ENCODE measurements at regions not wholly inside any gene's neighbourhood (a gene's known extent, or its start where the extent isn't known, plus 50 kb on each side); places are given as distances from the start of the nearest gene placed in this dataset.
A peak's percentile ranks its signal among the peaks of the same experiment; 100 is the strongest.

DNA sequence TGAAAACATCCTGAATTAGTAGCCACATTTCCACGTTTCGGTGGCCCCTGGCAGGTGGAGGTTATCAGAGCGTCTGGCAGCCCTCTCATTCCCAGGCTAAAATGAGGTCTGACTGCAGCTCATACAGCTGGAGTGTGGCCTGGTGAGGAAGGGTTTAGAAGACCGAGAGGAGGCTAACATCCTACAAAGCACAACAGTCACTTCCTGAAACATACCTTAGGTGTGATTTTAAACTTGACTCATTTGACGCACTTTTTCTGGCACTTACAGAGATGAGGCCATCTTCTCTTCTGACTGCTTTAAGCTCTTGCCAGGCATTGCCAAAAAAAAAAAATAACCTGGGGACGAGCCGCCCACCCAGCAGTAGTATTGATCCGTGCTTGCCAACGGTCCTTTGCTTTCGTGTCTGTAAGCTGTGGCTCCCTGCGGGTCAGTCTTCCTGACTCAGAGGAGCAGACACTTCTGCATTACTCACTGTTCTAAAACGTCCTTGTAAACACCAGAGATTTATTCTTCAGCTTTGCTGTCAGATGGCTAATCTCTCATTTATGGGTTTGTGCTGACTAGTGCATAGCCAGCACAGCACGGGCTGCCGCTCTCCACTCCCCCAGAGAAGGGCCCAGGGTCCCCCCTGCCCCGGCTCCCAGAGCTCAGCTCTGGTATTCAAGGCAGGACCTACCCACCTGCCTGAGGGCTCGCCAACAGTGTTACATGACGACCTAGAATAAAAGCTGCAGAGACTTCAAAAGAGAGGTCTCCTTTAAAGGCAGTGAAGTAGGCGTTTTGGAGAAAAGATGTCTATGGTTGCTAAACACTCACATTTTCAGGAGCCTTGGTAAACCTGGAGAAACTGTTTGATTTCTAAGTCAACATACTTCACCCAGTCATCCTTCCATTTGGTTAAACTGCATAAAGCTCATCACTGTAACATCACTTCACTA, 78.5 kb upstream of the FRMD1 start:
- Histone ChIP-seq H3K4me3 (ENCODE audit: low read depth in 1 of 2, low read length in 2 of 2) (no peak overlapping the region), H3K27me3 (ENCODE audit: control insufficient read depth in 1 of 2, insufficient read depth in 2 of 2, low read length in 2 of 2) (no peaks in the 10 kb centered on the region), H3K9me3 (ENCODE audit: control insufficient read depth in 1 of 2, low read length in 2 of 2) (no peaks in the 10 kb centered on the region), H3K36me3 (ENCODE audit: control insufficient read depth in 1 of 2, insufficient read depth in 2 of 2, low read length in 2 of 2) (no peaks in the 10 kb centered on the region), H3K4me1 (ENCODE audit: control insufficient read depth in 1 of 2, insufficient read depth in 2 of 2, low read length in 2 of 2) (peaks cover 11 to 14% of the 10 kb centered on the region in 2 donors), H3K9ac (ENCODE audit: low read depth in 1 of 2, low read length in 2 of 2) (no peak overlapping the region), H3K27ac (ENCODE audit: low read depth, low read length) (no peak overlapping the region)

DNA sequence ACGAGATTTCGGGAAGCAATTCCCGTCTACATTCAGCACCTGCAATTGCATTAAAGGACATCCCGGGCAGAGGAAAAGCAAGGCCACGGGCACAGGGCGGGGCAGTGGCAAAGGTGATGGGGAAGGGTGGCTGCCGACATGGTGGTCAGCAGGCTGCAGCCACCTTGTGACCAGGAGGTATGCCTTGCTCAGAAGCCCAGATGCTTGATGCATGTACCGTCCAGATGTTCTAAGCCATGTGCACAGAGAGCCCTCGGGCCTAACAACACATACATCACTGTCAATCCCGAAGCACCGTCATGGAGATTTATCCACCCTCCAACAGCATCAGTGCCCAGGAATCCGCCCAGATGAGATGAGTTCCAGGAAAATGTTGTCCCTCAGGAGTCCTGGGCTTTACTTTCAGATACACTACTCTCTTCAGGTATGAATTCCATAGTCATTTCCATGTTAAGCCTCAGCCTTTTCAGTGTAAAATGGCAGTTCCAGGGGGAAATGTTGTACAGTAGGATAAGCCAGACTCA, 77.8 kb upstream of the FRMD1 start:
- peaks cover 11 to 14% of the 10 kb centered on the region in 2 donors for H3K4me1 ChIP-seq (ENCODE audit: control insufficient read depth in 1 of 2, insufficient read depth in 2 of 2, low read length in 2 of 2)
- no peak overlapping the region for H3K9ac ChIP-seq (ENCODE audit: low read depth in 1 of 2, low read length in 2 of 2)
- no peak overlapping the region for H3K4me3 ChIP-seq (ENCODE audit: low read depth in 1 of 2, low read length in 2 of 2)
- H3K27ac ChIP-seq (ENCODE audit: low read depth, low read length), result no peak overlapping the region
- no peaks in the 10 kb centered on the region for H3K27me3 ChIP-seq (ENCODE audit: control insufficient read depth in 1 of 2, insufficient read depth in 2 of 2, low read length in 2 of 2)
- H3K36me3 ChIP-seq (ENCODE audit: control insufficient read depth in 1 of 2, insufficient read depth in 2 of 2, low read length in 2 of 2), result no peaks in the 10 kb centered on the region
- H3K9me3 ChIP-seq (ENCODE audit: control insufficient read depth in 1 of 2, low read length in 2 of 2), result no peaks in the 10 kb centered on the region

DNA sequence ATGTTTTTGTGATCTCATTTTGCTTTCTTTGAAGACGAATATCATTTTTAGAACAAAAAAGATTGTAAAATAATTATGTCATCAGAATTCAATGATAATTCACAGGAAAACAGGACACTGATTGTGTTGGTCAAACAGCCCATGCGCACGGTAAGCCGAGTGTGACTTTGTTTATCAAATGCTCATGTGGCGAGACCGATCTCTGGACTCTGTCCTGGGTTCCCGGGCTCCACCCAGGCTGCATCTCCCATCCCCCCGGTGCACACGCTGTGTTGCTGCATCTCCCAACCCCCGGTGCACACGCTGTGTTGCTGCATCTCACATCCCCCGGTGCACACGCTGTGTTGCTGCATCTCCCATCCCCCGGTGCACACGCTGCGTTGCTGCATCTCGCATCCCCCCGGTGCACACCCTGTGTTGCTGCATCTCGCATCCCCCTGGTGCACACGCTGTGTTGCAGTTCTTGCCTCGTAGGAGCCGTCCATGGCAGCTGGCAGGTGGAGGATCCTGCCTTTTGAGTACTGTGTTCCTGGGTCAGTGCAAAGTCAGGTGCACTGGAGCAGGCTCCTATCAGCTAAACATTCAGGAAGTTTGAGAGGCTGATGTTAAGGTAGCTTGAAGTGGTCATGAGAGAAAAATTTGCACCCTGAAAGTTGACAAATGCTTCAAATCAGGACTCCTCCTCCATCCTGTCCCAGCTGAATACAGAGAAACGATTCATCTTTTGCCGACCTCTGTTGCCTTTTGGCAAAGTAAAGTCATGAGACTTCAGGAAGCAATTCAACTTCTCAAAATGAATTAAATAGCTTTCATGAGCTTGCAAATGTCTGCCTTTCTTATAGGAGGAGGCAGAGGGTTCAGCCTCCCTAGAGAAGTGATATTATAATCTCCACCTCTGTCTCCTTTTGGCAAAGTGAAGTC, 77.1 kb upstream of the FRMD1 start:
- no peaks in the 10 kb centered on the region for H3K27me3 ChIP-seq (ENCODE audit: control insufficient read depth in 1 of 2, insufficient read depth in 2 of 2, low read length in 2 of 2)
- no peaks in the 10 kb centered on the region for H3K9me3 ChIP-seq (ENCODE audit: control insufficient read depth in 1 of 2, low read length in 2 of 2)
- peaks cover 11 to 14% of the 10 kb centered on the region in 2 donors for H3K4me1 ChIP-seq (ENCODE audit: control insufficient read depth in 1 of 2, insufficient read depth in 2 of 2, low read length in 2 of 2)
- H3K4me3 ChIP-seq (ENCODE audit: low read depth in 1 of 2, low read length in 2 of 2), result peak overlapping the region in 1 of 2 donors; percentile 21
- H3K36me3 ChIP-seq (ENCODE audit: control insufficient read depth in 1 of 2, insufficient read depth in 2 of 2, low read length in 2 of 2), result no peaks in the 10 kb centered on the region
- no peak overlapping the region for H3K27ac ChIP-seq (ENCODE audit: low read depth, low read length)
- H3K9ac ChIP-seq (ENCODE audit: low read depth in 1 of 2, low read length in 2 of 2), result no peak overlapping the region

DNA sequence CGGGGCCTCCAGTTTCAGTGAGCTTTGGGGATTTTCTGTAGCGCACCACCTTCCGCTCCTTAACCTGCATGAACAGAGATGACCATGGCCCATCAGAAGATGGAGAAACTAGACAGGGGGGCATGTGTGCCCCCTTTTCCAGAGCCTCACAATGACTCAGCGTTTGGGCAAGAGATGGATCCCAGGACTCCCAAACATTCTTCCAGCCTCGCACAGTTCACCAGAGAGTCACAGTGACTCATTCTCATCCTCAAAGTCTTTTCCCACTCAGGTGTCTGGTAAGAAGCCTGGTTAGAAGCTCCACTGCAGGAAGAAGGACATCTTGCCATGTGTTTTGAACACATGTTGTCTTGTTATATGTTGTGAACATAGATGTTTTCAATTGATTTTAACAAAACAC, 76.2 kb upstream of the FRMD1 start:
- Histone ChIP-seq H3K27me3 (ENCODE audit: control insufficient read depth in 1 of 2, insufficient read depth in 2 of 2, low read length in 2 of 2) (no peaks in the 10 kb centered on the region), H3K36me3 (ENCODE audit: control insufficient read depth in 1 of 2, insufficient read depth in 2 of 2, low read length in 2 of 2) (no peaks in the 10 kb centered on the region), H3K9ac (ENCODE audit: low read depth in 1 of 2, low read length in 2 of 2) (no peak overlapping the region), H3K4me1 (ENCODE audit: control insufficient read depth in 1 of 2, insufficient read depth in 2 of 2, low read length in 2 of 2) (peaks cover 14 to 18% of the 10 kb centered on the region in 2 donors), H3K9me3 (ENCODE audit: control insufficient read depth in 1 of 2, low read length in 2 of 2) (no peaks in the 10 kb centered on the region), H3K4me3 (ENCODE audit: low read depth in 1 of 2, low read length in 2 of 2) (no peak overlapping the region), H3K27ac (ENCODE audit: low read depth, low read length) (no peak overlapping the region)

DNA sequence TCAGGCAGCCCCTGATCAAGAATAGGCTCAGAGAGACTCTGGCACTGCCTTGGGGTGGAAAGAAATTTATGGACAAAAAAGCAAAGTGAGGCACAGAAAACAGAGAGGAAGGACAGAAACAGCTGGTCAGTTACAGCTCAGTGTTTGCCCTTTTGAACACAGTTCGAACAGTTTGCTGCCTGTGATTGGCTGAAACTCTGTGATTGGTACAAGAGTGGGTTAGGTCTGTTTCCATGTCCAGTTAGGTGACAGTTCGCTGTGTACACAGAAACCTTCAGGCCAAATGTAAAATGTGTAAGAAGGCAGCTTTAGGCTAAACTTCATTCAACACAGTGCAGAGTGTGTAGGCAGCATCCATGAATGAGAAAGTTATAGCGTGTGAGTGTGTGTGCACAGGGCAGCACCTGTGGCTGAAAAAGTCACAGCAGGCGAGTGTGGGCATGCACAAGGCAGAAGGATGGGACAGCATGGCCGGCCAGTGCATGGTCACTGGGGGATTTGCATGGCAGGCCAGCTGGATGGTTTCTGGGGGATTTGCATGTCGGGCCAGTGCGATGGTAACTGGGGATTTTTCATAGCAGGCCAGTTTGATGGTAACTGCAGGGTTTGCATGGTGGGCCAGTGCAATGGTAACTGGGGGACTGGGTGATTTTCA, 75.4 kb upstream of the FRMD1 start:
- Histone ChIP-seq H3K4me3 (ENCODE audit: low read depth in 1 of 2, low read length in 2 of 2) (no peak overlapping the region), H3K36me3 (ENCODE audit: control insufficient read depth in 1 of 2, insufficient read depth in 2 of 2, low read length in 2 of 2) (no peaks in the 10 kb centered on the region), H3K27me3 (ENCODE audit: control insufficient read depth in 1 of 2, insufficient read depth in 2 of 2, low read length in 2 of 2) (peaks cover 0 to 2% of the 10 kb centered on the region in 2 donors), H3K27ac (ENCODE audit: low read depth, low read length) (no peak overlapping the region), H3K4me1 (ENCODE audit: control insufficient read depth in 1 of 2, insufficient read depth in 2 of 2, low read length in 2 of 2) (peaks cover 14 to 18% of the 10 kb centered on the region in 2 donors), H3K9me3 (ENCODE audit: control insufficient read depth in 1 of 2, low read length in 2 of 2) (no peaks in the 10 kb centered on the region), H3K9ac (ENCODE audit: low read depth in 1 of 2, low read length in 2 of 2) (no peak overlapping the region)

DNA sequence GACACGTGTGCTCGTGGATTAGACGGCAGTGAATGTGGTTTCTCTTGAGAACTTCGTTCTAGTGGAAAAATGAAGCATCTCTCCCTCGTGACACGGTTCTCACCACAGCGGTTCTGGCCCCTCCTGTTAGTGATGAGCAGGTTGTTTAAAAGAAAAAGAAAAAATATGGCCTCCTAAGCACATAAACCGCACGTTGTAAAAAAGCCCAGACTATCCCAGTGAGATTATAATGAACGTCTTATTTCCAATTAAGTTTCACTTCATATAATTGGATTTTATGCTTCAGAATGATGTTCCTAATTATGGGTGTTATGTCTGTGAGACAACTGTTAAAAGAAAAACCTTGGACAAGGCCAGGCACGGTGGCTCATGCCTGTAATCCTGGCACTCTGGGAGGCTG, 74.5 kb upstream of the FRMD1 start:
- H3K36me3 ChIP-seq (ENCODE audit: control insufficient read depth in 1 of 2, insufficient read depth in 2 of 2, low read length in 2 of 2), result no peaks in the 10 kb centered on the region
- no peak overlapping the region for H3K27ac ChIP-seq (ENCODE audit: low read depth, low read length)
- H3K4me1 ChIP-seq (ENCODE audit: control insufficient read depth in 1 of 2, insufficient read depth in 2 of 2, low read length in 2 of 2), result peaks cover 14 to 18% of the 10 kb centered on the region in 2 donors
- no peak overlapping the region for H3K4me3 ChIP-seq (ENCODE audit: low read depth in 1 of 2, low read length in 2 of 2)
- no peaks in the 10 kb centered on the region for H3K9me3 ChIP-seq (ENCODE audit: control insufficient read depth in 1 of 2, low read length in 2 of 2)
- H3K27me3 ChIP-seq (ENCODE audit: control insufficient read depth in 1 of 2, insufficient read depth in 2 of 2, low read length in 2 of 2), result peaks cover 0 to 2% of the 10 kb centered on the region in 2 donors
- no peak overlapping the region for H3K9ac ChIP-seq (ENCODE audit: low read depth in 1 of 2, low read length in 2 of 2)

DNA sequence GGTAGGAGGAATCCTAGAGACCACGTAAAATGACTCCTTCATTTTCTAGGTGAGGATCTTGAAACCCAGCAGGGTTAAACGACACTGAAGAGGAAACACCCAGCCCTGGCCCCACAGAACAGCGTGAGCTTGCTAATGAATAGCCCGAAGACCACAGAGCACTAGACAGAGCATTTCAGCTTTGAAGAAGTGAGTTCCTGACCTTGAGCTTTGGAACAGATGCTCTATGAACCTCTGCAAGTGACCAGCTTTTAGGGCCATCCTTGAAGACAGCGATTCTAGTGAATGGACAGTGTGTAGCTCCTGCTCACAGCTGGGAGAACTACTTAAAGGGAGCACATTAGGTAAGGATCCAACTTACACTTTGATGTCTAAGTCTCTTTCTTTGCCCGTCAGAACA, 74.0 kb upstream of the FRMD1 start:
- H3K27me3 ChIP-seq (ENCODE audit: control insufficient read depth in 1 of 2, insufficient read depth in 2 of 2, low read length in 2 of 2), result peaks cover 0 to 2% of the 10 kb centered on the region in 2 donors

DNA sequence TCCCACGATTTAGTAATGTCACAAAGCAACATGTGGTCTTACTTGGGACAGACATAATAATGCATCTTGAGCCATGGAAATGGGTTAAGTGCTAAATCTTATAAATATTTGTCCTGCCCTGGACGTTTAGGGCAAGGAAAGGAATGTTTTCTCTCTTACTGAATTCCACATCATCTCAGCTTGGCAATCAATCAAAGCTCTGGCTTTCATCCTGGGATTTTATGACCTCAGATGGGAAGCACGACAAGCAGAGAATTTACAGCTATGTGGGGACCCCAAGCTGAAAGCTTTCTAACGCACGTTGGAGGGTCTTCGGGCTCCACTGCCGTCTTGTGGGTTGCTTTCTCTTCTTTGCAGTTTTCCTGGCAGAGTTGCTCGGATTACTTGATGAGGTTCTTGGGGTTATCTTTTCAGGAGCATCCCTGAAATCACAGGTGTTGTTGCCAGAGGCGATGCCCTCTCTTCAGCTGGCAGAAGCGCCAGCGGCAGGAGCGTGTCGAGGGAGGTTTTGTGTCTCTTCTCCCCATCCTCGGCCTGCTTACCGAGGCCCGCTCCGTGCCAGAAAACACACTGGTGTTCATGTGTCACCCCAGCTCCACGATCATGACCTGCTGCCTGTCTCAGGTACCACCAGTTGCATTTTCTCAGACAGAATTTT, 73.4 kb upstream of the FRMD1 start:
- H3K9me3 ChIP-seq (ENCODE audit: control insufficient read depth in 1 of 2, low read length in 2 of 2), result no peaks in the 10 kb centered on the region
- H3K4me3 ChIP-seq (ENCODE audit: low read depth in 1 of 2, low read length in 2 of 2), result no peak overlapping the region
- peaks cover 0 to 2% of the 10 kb centered on the region in 2 donors for H3K27me3 ChIP-seq (ENCODE audit: control insufficient read depth in 1 of 2, insufficient read depth in 2 of 2, low read length in 2 of 2)
- no peak overlapping the region for H3K9ac ChIP-seq (ENCODE audit: low read depth in 1 of 2, low read length in 2 of 2)
- peaks cover 17 to 18% of the 10 kb centered on the region in 2 donors for H3K4me1 ChIP-seq (ENCODE audit: control insufficient read depth in 1 of 2, insufficient read depth in 2 of 2, low read length in 2 of 2)
- H3K27ac ChIP-seq (ENCODE audit: low read depth, low read length), result no peak overlapping the region
- no peaks in the 10 kb centered on the region for H3K36me3 ChIP-seq (ENCODE audit: control insufficient read depth in 1 of 2, insufficient read depth in 2 of 2, low read length in 2 of 2)

More for the DNA sequence above, 74.0 kb upstream of the FRMD1 start:
- H3K9ac ChIP-seq (ENCODE audit: low read depth in 1 of 2, low read length in 2 of 2), result no peak overlapping the region
- no peaks in the 10 kb centered on the region for H3K9me3 ChIP-seq (ENCODE audit: control insufficient read depth in 1 of 2, low read length in 2 of 2)
- H3K4me3 ChIP-seq (ENCODE audit: low read depth in 1 of 2, low read length in 2 of 2), result no peak overlapping the region
- no peaks in the 10 kb centered on the region for H3K36me3 ChIP-seq (ENCODE audit: control insufficient read depth in 1 of 2, insufficient read depth in 2 of 2, low read length in 2 of 2)
- H3K4me1 ChIP-seq (ENCODE audit: control insufficient read depth in 1 of 2, insufficient read depth in 2 of 2, low read length in 2 of 2), result peaks cover 13 to 18% of the 10 kb centered on the region in 2 donors
- H3K27ac ChIP-seq (ENCODE audit: low read depth, low read length), result no peak overlapping the region

DNA sequence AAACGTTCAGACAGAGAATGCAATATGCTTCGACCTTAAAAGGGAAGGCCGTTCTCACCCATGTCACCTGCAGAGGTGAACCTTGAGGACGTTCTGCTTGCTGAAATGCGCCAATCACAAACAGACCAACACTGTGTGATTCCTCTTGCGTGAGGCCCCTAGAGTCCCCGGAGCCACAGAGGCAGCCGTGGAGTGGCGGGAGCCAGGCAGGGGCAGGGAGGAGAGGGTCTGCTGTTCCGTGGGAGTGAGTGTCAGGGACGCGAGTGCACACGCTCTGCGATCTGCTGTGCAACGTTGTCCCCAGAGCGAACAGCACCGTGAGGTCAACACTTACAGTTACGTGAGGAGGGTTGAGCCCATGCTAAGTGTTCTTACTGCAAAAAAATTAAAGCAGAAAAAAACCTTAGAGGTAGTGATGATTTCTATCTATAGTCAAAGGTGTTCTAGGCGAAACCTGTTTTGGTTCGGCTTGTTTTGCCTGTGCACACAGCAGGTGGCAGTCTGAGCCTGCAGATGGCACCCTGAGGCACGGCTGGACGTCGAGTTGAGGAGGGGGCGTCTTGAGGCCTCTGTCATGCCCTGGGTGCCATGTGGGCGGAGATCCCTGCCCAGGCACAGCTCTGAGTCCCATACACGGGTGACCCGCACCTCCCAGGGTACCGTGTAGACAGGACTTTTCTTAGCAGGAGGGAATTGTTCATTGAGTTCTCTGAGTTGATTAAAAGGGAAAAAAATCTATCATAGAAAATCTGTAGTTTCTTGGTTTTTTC, 71.7 kb upstream of the FRMD1 start:
- no peaks in the 10 kb centered on the region for H3K9me3 ChIP-seq (ENCODE audit: control insufficient read depth in 1 of 2, low read length in 2 of 2)
- no peak overlapping the region for H3K9ac ChIP-seq (ENCODE audit: low read depth in 1 of 2, low read length in 2 of 2)
- peak overlapping the region in 1 of 2 donors; percentile 6 for H3K4me3 ChIP-seq (ENCODE audit: low read depth in 1 of 2, low read length in 2 of 2)
- no peak overlapping the region for H3K27ac ChIP-seq (ENCODE audit: low read depth, low read length)
- peaks cover 8 to 12% of the 10 kb centered on the region in 2 donors for H3K4me1 ChIP-seq (ENCODE audit: control insufficient read depth in 1 of 2, insufficient read depth in 2 of 2, low read length in 2 of 2)
- H3K27me3 ChIP-seq (ENCODE audit: control insufficient read depth in 1 of 2, insufficient read depth in 2 of 2, low read length in 2 of 2), result peaks cover 0 to 2% of the 10 kb centered on the region in 2 donors
- H3K36me3 ChIP-seq (ENCODE audit: control insufficient read depth in 1 of 2, insufficient read depth in 2 of 2, low read length in 2 of 2), result no peaks in the 10 kb centered on the region

All from duodenal mucosa (tissue), 2 donors.